Stimulated activated CD8-positive, alpha-beta memory T cell treated with anti-CD3 and anti-CD28 coated beads, Interleukin-4, amount 100 ng/mL, for 1 hour (primary cell): ENCODE measurements at regions not wholly inside any gene's neighbourhood (a gene's known extent, or its start where the extent isn't known, plus 50 kb on each side); places are given as distances from the start of the nearest gene placed in this dataset.

Experiments
- DNase-seq, 2 donors: peaks; one replicate each; pipeline ENCODE4 v3.0.0-alpha.2; 2020; ENCODE audit warnings: low read depth in 2 of 2, low spot score in 1 of 2

DNA sequence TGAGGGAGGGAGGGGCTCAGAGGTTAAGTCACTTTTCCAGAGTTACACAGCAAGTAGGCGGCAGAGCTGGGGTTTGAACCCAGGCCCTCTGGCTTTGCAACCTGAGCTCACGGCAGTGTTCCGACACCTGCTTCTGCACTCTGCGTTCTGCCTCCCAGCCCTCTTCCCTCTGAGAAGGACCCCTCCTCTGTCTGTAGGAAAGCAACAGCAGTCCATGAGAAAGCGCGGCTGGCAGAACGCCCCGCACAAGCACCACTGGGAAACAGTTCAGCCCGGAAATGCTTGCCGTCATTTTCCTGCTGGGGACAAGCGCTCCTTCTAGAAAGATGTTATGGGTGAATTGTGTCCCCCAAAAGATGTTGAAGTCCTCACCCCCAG is 241.1 kb downstream of the NPHP4 start:
- no peak for DNase-seq

- no peak for DNase-seq
Measured at GRCh38 chr1:5750186-5751162, 241.8 kb downstream of the NPHP4 start.

- DNase-seq: no peak
Measured at GRCh38 chr1:5748286-5749225, 243.7 kb downstream of the NPHP4 start.

GRCh38 chr1:5747426-5748285 is 244.6 kb downstream of the NPHP4 start:
- DNase-seq: no peak

DNA sequence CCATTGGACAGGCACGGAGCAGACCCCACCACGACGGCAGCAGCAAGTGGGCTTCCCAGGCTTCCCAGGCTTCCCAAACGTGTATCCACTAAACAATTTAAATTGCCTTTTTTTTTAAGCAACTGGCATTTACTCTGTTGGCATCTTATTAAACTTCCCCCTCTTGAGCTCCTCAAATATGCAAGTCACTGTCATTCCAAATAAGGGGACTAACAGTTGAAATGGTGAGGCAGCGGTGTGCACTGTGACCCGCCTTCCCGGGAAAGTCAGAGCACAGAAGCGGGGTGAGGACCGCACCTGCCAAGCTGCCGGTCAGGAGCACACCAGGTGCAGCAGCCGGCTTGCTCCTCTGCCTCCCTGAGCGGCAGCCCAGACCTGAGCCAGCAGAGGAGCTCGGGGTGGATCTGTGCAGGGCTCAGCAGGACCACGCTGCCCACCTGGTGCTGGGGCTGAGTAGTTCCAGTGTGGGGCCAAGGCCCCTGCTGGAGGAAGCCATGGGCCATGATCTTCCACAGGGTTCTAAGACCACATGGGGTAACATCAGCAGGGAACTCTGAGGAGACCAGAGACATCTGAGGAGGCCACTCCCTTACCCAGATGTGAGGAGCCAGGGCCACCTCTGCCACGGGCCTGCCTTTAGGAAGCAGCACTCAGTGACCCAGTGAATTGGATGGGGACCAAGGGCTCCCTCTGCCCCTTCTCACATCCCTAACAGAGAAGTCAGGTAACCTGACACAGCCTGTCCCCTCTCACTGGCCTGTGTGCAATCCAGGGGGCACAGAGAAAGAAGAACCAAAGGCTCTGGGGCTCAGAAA is 245.4 kb downstream of the NPHP4 start:
- DNase-seq: no peak

DNA sequence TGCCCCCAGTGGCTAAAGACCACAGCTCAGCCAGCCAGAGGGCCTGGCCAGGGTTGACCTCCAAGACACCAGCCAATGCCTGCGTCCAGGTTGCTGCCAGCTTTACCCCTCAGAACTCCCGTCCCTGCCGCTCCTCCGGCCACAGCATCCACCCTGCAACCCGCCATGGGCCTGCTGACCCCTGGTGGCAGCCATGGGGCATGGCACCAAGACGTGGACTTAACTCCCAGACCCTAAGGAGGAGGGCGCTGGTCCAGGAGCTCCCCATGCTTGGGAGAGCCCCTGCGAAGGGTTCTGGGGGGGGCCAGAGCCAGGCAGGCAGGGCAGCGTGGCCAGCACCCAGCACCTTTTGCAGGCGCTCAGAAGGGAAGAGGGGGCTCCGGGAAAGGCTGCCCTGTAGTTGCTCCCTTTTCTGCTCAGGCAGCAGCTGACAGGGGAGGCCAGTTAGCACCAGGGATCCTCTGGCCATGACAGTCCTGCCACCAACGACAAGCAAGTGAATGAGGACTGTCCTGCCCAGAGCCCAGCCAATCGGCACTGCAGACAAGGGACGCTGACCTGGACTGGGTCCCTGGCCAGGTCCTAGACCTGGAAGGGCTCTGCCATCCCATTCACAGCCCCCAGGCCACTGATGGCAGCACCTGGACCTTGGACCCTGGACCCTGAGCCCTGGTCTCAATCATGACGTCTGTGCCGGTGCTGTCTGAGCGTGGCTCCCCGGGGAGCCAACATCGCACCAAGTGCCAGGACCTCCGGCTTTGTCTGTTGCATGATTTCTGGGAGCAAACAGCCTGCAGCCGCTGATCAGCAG is 246.2 kb downstream of the NPHP4 start:
- peak; percentile 5 to 17 for DNase-seq

DNA sequence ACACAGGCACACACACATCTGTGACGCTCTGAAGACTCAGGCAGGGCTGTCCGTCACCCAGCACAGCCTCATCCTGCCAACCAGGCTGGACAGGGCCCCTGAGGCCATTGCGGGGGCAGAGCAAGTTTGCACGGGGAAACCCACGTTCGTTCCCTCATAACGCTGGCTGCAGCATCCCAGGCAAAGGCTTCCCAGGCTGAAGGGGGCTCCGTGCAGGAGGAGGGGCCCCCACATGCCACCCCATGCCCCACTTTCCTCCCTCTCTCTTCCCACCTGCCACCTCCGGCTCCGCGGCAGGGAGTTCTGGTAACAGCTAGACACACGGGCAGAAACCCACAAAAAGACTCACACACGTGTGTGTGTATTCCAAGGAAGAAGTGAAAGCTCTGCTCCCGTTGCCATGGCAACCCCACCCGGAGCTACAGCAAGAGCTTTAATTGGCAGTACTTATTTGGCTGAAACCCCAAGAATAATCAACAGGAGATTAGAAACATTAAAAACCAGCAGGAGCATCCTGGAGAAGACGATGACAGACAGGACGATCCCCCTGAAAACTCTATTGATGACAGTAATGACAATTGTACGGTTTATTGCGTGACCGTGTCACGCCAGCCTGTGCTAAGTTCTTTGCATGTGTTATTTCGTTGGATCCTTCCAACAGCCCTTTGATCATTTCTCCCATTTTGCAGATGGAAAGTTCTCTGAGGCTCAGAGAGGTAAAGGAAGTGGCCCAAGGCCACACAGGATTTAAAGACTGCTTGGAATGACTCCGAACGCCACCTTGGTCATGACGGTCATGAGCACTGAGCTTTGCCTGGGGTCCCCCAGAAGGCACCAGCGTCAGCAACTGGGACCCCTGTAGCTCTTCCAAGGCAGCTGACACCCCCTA is 247.1 kb downstream of the NPHP4 start:
- DNase-seq: no peak

- no peak for DNase-seq
Measured at GRCh38 chr1:5744341-5744740, 247.9 kb downstream of the NPHP4 start.

GRCh38 chr1:5743435-5744095 is 248.7 kb downstream of the NPHP4 start:
- DNase-seq: no peak

DNA sequence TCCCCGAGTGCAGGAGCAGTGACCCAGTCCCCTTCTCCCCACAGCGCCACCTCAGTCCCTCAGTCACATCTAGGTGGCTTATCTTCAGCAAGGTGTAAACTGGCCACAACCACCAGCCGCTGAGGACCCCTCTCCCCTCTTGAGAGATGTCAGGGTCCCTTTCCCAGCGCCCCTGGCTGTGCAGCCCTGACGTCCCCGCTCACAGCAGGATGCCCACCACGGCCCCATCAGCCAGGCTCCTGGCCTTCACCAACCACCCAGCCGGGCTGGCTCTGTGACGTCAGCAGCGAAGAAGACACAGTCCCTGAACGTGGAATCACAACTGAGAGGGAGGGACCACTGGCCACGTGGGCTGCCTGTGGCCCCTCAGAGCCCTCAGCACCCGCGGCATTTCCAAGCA is 249.4 kb downstream of the NPHP4 start:
- DNase-seq: no peak

DNA sequence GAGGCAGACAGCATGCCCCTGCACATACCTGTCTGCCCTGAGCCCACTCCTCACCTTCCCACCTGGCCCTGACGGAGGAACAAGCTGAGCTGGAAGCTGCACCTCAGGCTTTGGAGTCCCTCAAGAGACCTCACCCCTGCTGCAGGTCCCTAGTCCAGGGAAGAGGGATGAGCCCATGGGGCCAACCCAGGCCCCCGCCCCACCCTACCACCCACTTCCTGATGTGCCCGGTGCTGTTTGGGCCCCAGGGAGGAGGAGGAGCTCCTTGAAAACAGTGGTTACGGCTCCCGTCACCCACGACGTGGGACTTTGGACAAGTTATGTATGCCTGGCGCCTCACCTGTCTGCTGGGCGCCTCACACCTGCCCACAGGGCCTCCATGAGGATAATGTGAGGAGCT is 250.2 kb downstream of the NPHP4 start:
- DNase-seq: no peak

- no peak for DNase-seq
Measured at GRCh38 chr1:5740865-5741860, 251.1 kb downstream of the NPHP4 start.

- no peak for DNase-seq
Measured at GRCh38 chr1:5740450-5740849, 251.8 kb downstream of the NPHP4 start.

- no peak for DNase-seq
Measured at GRCh38 chr1:5739561-5740078, 252.6 kb downstream of the NPHP4 start.

DNA sequence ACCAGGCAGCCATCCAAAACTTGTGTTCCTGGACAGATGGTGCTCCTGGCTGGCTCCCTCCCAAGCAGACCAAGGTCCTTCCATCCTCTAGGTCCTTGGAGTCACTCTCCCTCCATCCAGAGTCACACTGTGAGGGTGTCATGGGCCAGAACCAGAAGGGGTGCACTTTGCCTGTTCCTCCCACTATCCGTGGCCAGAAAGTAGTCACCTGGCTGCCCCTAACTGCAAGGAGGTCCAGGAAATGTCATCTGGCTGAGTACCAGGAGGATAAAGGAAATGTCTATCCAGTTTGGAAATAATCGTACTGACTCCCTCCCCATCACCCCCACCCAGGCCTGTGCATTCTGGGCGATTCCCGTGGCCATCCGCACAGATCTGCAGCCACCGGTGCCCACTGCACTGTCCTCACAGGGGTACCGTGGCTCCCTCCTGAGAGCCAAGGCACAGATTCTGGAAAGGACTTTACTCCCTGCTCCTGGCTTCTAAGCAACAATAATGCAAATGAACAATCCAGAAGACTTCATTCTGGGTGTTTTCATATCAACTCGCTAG is 253.2 kb downstream of the NPHP4 start:
- no peak for DNase-seq

DNA sequence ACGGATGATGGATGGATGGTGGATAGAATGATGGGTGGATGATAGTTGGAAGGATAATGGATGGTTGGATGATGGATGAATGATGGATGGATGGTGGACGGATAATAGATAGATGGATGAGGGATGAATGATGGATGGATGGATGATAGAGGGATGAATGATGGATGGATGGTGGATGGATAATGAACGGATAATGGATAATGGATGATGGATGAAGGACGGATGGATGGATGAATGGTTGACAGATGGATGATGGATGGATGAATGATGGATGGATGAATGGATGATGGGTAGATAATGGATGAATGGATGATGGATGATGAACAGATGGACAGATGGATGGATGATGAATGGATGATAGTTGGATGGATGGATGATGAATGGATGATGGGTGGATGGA is 255.1 kb downstream of the NPHP4 start:
- no peak for DNase-seq
